Adrenal gland (tissue), 9 donors: ENCODE measurements at regions not wholly inside any gene's neighbourhood (a gene's known extent, or its start where the extent isn't known, plus 50 kb on each side); places are given as distances from the start of the nearest gene placed in this dataset.

Source experiments
- DNase-seq, 7 donors: peaks; one replicate each; pipeline ENCODE4 v3.0.0-alpha.2; 2019 to 2020
- H3K27ac ChIP-seq, 5 donors: fragments of 200-600 bp; sonication (generic) in 4 of 5; 1 replicate in 3 of 5; 2 replicates in 2 of 5; pipeline versions ENCODE4 v1.5.1 to v1.8.0; 2016 to 2020; ENCODE audit warnings: mild to moderate bottlenecking in 1 of 5
- H3K27me3 ChIP-seq: fragments of 200-600 bp; 2 replicates; pipeline ENCODE4 v1.8.0; 2021
- H3K36me3 ChIP-seq, 2 donors: fragments of 200-600 bp; replicated peaks in 1 of 2; 1 replicate in 1 of 2; 2 replicates in 1 of 2; pipeline versions ENCODE4 v1.5.1 to v1.8.0; 2018 to 2022
- H3K4me1 ChIP-seq, 2 donors: fragments of 200-600 bp; replicated peaks in 1 of 2; 1 replicate in 1 of 2; 2 replicates in 1 of 2; pipeline versions ENCODE4 v1.5.1 to v1.8.0; 2018 to 2021
- H3K4me3 ChIP-seq, 4 donors: fragments of 200-600 bp; sonication (generic) in 3 of 4; one replicate each; pipeline ENCODE4 v1.5.1; 2016 to 2018
- H3K9me3 ChIP-seq, 3 donors: fragments of 200-600 bp; sonication (generic) in 1 of 3; replicated peaks in 1 of 3; 1 replicate in 2 of 3; 2 replicates in 1 of 3; pipeline versions ENCODE4 v1.5.1 to v1.8.0; 2016 to 2021
- CTCF ChIP-seq, 6 experiments: fragments of 450-650 bp in 4 of 6; fragments of 200-600 bp in 2 of 6; sonication (generic) in 1 of 6; IDR thresholded peaks; 1 replicate in 5 of 6; 2 replicates in 1 of 6; pipeline versions ENCODE4 v1.5.1 to v1.8.0; 2016 to 2021; ENCODE audit warnings: antibody characterized with exemption in 6 of 6, mild to moderate bottlenecking in 2 of 6, moderate library complexity in 1 of 6
- POLR2A ChIP-seq, 2 donors: fragments of 450-650 bp; IDR thresholded peaks; one replicate each; pipeline ENCODE4 v1.6.1; 2017; ENCODE audit warnings: antibody characterized with exemption in 2 of 2, mild to moderate bottlenecking in 2 of 2, moderate library complexity in 1 of 2
- WGBS, 4 donors: extraction: QIAGEN DNeasy Blood & Tissue Kit in 2 of 4; methylation state at CpG; one replicate each; pipeline versions ENCODE4 v1.1.5 to v1.1.7; 2013 to 2017; 5-methylcytosine and 5-hydroxymethylcytosine counted together
- intact Hi-C, 2 donors: fragments of 100-400 bp; cut with DNase I; formaldehyde crosslinking; loops; one replicate each; pipeline versions ENCODE4 v1.14.1 to v1.15.0; 2022 to 2023
- donor health status: healthy with polysubstance abuse.
- donor health status: Bipolar disorder and iron deficiency.
- donor health status: DM: yes; HTN: yes; CAD: no.
- donor health status: DM: no; HTN: no; CAD: no.
- donor health status: DM: no; HTN: no; CAD: no.

DNA sequence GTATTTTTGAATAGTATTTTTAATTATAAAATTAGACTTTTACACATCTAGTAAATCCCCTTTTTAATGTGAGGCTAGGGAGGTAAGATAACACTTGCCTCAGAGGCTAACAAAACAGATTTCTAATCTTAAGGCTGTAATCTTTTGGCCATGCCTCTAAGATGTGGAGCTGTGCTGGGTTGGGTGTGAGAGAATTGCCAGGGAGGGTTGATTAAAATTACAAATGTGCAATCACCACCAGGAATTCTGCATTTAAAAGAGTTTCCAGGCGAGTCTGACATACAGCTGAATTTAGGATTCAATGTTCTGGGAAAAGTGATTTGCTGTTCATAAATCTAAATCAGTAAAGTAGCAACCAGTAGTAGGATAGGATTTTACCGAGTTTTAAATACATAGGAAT is 73.3 kb downstream of the NUDT12 start:
- Histone ChIP-seq H3K4me3 (no peak overlapping the region), H3K36me3 (no peaks in the 10 kb centered on the region), H3K9me3 (peaks cover 0 to 6% (median 0%) of the 10 kb centered on the region in 3 donors), H3K27ac (no peak overlapping the region), H3K4me1 (no peaks in the 10 kb centered on the region), H3K27me3 (no peaks in the 10 kb centered on the region)
- no peak for TF ChIP-seq CTCF (IDR thresholded peaks at IDR 0.05)
- TF ChIP-seq POLR2A (IDR thresholded peaks at IDR 0.05), result no peak
- 63 to 69% (median 65%) methylated on average over 2 of the region's 2 CpGs for WGBS, 4 donors
- intact Hi-C loops, result no loop called here
- no peak for DNase-seq

DNA sequence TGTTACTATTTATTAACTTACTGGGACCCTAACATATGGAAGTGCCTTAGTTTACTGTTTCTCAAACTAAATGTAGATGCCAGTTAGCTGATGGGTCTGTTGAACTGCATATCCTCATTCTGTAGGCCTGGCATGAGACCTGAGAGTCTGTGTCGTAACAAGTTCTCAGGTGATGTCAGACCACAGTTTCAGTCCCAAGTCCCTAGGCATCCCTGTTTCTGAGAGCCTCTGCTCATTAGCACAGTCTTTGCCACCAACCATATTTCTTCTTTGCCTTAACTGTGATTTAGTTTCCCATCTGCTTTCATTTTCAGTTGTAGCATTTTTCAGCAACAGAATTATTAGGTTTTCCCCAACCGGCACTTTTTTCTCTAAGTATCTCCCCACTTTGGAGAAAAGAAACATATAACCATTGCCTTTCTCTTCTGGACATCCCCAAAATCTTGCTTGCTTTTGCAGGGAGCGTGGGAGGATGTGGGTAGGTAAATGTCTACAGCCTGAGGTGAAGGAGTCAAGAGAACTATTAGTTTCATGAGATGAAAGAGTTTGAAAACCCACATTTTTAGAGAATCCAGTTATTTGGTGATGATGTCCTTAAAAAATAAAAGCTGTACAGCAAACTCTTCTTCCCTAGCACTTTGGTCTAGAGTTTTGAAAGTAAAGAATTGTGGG is 74.6 kb downstream of the NUDT12 start:
- no peak for DNase-seq
- H3K27me3 ChIP-seq, result no peaks in the 10 kb centered on the region
- intact Hi-C loops, result no loop called here
- 84 to 91% (median 91%) methylated on average over 3 of the region's 3 CpGs for WGBS, 4 donors
- no peak for TF ChIP-seq POLR2A (IDR thresholded peaks at IDR 0.05)
- no peak for TF ChIP-seq CTCF (IDR thresholded peaks at IDR 0.05)
- H3K9me3 ChIP-seq, result peaks cover 0 to 6% (median 0%) of the 10 kb centered on the region in 3 donors
- H3K4me1 ChIP-seq, result no peaks in the 10 kb centered on the region
- H3K36me3 ChIP-seq, result no peaks in the 10 kb centered on the region
- H3K4me3 ChIP-seq, result no peak overlapping the region
- H3K27ac ChIP-seq, result no peak overlapping the region

GRCh38 chr5:103487218-103487617 is 75.4 kb downstream of the NUDT12 start:
- H3K4me1 ChIP-seq, result no peaks in the 10 kb centered on the region
- H3K36me3 ChIP-seq, result no peaks in the 10 kb centered on the region
- H3K9me3 ChIP-seq, result peaks cover 0 to 6% (median 0%) of the 10 kb centered on the region in 3 donors
- no peak overlapping the region for H3K4me3 ChIP-seq
- H3K27me3 ChIP-seq, result no peaks in the 10 kb centered on the region
- DNase-seq, result no peak
- no peak overlapping the region for H3K27ac ChIP-seq
- TF ChIP-seq POLR2A (IDR thresholded peaks at IDR 0.05) (no peak), CTCF (IDR thresholded peaks at IDR 0.05) (no peak)
- 54 to 64% (median 59%) methylated on average over 6 of the region's 6 CpGs for WGBS, 4 donors
- intact Hi-C loops, result no loop called here

DNA sequence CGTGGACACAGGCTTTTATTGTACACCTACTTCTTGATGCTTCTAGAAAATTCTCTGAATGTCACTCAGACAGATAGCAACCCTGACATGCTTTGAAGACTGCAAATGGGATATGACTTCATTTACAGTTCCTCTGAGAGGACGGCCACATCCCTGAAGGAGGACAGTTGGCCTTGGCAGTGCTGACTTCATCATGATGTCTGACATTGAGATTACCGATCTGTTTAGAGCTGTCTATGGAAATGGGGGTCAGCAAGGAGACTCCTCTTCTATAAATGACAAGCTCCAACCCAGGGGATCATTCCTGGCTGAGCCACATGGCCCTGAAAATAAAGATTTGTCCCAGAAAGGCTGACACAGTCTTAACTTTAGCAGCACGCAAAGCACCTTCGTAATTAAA is 75.8 kb downstream of the NUDT12 start:
- no peaks in the 10 kb centered on the region for H3K36me3 ChIP-seq
- no peak overlapping the region for H3K4me3 ChIP-seq
- H3K4me1 ChIP-seq, result no peaks in the 10 kb centered on the region
- H3K27me3 ChIP-seq, result no peaks in the 10 kb centered on the region
- H3K9me3 ChIP-seq, result peaks cover 0 to 4% (median 0%) of the 10 kb centered on the region in 3 donors
- 60 to 68% (median 64%) methylated on average over 5 of the region's 5 CpGs for WGBS, 4 donors
- no peak overlapping the region for H3K27ac ChIP-seq
- TF ChIP-seq POLR2A (IDR thresholded peaks at IDR 0.05) (no peak), CTCF (IDR thresholded peaks at IDR 0.05) (no peak)
- intact Hi-C loops, result no loop called here
- DNase-seq, result no peak
